Memory B cell (primary cell): ENCODE measurements at regions not wholly inside any gene's neighbourhood (a gene's known extent, or its start where the extent isn't known, plus 50 kb on each side); places are given as distances from the start of the nearest gene placed in this dataset.
"Not testable (repeated sequence)": the region's sequence is repeated elsewhere in the genome, so short reads cannot be mapped to it uniquely, and the experiment has no call there.

Source experiments
- ATAC-seq: fragments of 150-1000 bp; cut with Tn5 transposase; 2 replicates; pipeline ENCODE4 v1.10.0; 2021; ENCODE audit warnings: low read depth, mild to moderate bottlenecking, moderate library complexity
- DNase-seq, 2 donors: peaks; one replicate each; pipeline ENCODE4 v3.0.0; 2022; ENCODE audit warnings: low spot score in 2 of 2
- H3K27ac Mint-ChIP-seq: one replicate; pipeline ENCODE4 v1.8.0; 2022; ENCODE audit warnings: mild to moderate bottlenecking, moderate library complexity, mixed read lengths
- H3K27me3 Mint-ChIP-seq: one replicate; pipeline ENCODE4 v1.8.0; 2022; ENCODE audit warnings: mixed read lengths
- H3K36me3 Mint-ChIP-seq: one replicate; pipeline ENCODE4 v1.8.0; 2022; ENCODE audit warnings: mild to moderate bottlenecking, mixed read lengths
- H3K4me1 Mint-ChIP-seq: one replicate; pipeline ENCODE4 v1.8.0; 2022; ENCODE audit warnings: mixed read lengths
- H3K4me3 Mint-ChIP-seq: one replicate; pipeline ENCODE4 v1.8.0; 2022; ENCODE audit warnings: mild to moderate bottlenecking, moderate library complexity, mixed read lengths
- H3K9me3 Mint-ChIP-seq: one replicate; pipeline ENCODE4 v1.8.0; 2022; ENCODE audit warnings: mixed read lengths

DNA sequence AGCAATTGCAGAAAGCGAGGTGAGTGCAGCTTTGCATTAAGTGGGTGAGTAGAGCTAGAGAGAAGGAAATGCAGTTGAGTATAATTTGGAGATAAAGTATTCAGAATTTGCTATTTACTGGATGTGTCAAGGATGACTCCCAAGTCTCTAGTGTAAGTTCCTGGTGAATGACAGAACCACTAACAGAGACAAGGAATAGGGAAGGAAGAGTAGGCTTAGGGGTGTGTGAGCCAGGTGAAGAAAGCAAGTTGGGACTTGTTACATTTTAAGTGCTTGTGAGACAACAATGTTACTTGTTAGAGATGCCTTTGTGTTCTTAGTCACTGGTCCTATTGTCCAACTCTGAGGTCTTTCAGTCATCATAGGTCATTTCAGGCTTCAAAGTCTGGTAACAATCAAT, 70.8 kb downstream of the TBC1D26 start:
- not testable (repeated sequence) for H3K9me3 Mint-ChIP-seq, DNase-seq, H3K36me3 Mint-ChIP-seq, H3K27ac Mint-ChIP-seq, ATAC-seq, H3K4me1 Mint-ChIP-seq, H3K4me3 Mint-ChIP-seq, H3K27me3 Mint-ChIP-seq

DNA sequence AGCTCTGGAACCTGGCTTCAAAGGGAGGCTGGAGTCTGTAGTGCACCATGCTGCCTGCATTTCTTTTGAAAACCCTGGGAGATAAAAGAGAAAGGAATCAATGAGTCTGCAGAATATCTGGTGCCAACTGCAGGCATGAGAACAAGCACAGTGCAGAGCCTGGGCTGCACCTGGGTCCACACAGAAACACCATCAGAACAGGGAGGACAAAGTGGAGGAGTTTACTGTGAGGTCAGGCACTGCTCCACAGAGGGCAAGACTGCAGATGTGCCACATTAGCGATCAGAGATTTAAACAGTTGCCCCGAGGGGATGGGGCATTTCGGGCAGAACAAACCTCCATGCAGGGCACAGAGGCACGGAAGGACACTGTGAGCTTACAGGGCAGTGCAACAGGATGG, 74.7 kb downstream of the TBC1D26 start:
- not testable (repeated sequence) for H3K4me3 Mint-ChIP-seq, H3K36me3 Mint-ChIP-seq, H3K9me3 Mint-ChIP-seq, H3K27ac Mint-ChIP-seq, ATAC-seq, H3K4me1 Mint-ChIP-seq, H3K27me3 Mint-ChIP-seq, DNase-seq

DNA sequence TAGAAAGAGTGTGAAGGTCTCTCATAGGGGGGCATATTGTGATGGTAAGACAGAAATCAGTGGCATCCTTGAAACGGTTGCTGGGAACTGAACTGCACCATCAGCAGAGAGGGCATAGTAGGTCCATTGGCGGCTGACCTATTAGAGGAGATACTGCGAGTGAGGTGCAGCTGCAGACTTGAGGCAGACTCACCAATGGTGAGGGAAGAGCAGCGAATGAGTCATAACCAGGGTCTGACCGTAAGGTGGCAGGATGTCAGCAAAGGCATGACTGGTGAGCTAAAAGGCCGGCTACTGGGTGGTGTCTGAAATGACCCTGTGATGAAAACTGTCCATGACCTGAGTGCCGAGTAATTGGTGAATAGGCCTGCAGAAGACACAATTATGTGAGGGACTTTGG, 81.3 kb downstream of the TBC1D26 start:
- DNase-seq, H3K4me3 Mint-ChIP-seq, H3K4me1 Mint-ChIP-seq, H3K36me3 Mint-ChIP-seq, ATAC-seq, H3K27me3 Mint-ChIP-seq, H3K9me3 Mint-ChIP-seq, H3K27ac Mint-ChIP-seq: not testable (repeated sequence)

DNA sequence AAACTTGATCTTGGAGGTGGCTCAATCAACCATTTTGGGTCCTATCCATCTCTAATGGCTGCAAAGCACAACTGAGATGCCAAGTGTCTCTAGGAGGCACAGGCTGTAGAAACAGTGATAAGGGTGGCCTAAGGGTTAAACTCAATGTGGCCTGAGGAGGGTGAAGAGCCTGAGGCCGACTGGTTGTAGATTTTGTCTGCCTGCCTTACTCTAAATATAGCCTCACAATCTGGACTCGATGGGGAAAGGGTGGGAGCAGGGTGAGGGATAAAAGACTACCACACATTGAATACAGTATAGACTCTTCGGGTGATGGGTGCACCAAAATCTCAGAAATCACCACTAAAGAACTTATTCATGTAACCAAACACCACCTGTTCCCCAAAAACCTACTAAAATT, 81.9 kb downstream of the TBC1D26 start:
- not testable (repeated sequence) for H3K9me3 Mint-ChIP-seq, H3K36me3 Mint-ChIP-seq, ATAC-seq, H3K27ac Mint-ChIP-seq, H3K4me1 Mint-ChIP-seq, DNase-seq, H3K27me3 Mint-ChIP-seq, H3K4me3 Mint-ChIP-seq

DNA sequence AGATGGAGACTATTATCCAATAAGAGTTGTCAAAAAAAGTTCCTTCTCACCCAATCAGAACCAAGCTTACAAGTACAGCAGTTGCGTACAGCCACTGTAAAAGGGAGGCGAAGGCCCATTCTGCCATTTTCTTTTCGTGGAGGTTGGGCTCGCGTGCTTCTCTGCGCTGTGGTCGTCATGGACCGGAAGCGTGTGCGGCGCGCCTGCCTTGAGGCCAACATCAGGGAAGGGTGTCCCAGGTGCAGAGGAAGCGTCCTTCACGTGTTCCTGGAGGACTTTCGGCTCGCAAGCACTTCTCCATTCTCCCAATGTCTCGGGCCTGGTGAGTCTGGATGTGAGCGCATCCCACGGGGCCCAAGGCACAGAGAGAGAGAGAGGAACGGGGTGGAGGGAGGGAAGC, 85.8 kb downstream of the TBC1D26 start:
- ATAC-seq, H3K36me3 Mint-ChIP-seq: not testable (repeated sequence)

DNA sequence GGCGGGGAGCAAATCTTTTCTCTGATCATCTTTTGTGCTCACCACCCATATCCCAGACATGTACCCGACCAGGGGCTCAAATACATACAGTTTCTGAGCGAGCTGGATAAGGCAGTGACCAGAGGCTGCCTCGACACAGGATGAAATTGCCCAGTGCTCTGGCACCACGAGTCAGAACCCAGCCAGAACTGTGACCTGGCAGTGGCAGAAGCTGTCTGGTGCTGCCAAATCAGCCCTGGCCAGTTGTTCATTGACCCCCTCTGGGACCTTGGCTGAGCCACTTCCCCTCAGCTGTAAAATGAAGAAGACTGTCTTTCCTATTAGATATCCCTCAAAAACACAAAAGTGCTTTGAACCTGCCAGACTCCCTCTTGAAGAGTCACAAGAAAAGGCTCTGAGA, 90.2 kb downstream of the TBC1D26 start:
- not testable (repeated sequence) for H3K9me3 Mint-ChIP-seq, ATAC-seq, H3K4me1 Mint-ChIP-seq, H3K27me3 Mint-ChIP-seq, DNase-seq, H3K27ac Mint-ChIP-seq, H3K36me3 Mint-ChIP-seq, H3K4me3 Mint-ChIP-seq

More for the DNA sequence above, 85.8 kb downstream of the TBC1D26 start:
- not testable (repeated sequence) for DNase-seq, H3K4me3 Mint-ChIP-seq, H3K27me3 Mint-ChIP-seq, H3K4me1 Mint-ChIP-seq, H3K9me3 Mint-ChIP-seq, H3K27ac Mint-ChIP-seq

DNA sequence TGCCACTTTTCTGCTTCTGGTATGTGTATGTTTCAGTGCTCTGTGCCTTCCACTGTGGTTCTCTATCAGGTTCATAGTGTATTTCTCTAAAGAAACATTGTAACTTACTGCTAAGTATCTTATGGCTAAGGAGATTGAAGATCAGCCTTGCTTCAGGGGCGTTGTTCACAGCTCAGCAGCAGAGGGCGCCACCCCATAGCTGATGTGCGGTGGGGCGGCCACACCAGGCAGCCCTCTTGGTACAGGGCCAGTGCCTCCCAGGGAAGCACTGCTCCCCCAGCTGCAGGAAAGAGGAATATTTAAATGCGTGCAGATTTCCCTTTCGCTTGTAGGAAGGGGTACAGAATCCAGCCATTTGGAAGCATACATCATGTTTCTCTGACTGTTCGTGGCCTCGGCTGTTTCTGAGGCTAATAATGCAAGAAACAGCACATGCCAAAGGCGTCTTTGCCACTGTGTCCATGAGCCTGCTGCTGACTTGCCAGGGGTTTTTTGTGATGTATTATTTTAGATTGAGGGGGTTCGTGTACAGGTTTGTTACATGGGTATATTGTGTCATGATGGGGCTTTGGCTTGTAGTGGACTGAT, 96.7 kb downstream of the TBC1D26 start:
- H3K27me3 Mint-ChIP-seq, H3K27ac Mint-ChIP-seq, H3K4me3 Mint-ChIP-seq, H3K36me3 Mint-ChIP-seq, H3K9me3 Mint-ChIP-seq: not testable (repeated sequence)
- ATAC-seq (peak; percentile 80), DNase-seq (peak; percentile 38 to 45)
- peaks cover 11% of the 10 kb centered on the region for H3K4me1 Mint-ChIP-seq

DNA sequence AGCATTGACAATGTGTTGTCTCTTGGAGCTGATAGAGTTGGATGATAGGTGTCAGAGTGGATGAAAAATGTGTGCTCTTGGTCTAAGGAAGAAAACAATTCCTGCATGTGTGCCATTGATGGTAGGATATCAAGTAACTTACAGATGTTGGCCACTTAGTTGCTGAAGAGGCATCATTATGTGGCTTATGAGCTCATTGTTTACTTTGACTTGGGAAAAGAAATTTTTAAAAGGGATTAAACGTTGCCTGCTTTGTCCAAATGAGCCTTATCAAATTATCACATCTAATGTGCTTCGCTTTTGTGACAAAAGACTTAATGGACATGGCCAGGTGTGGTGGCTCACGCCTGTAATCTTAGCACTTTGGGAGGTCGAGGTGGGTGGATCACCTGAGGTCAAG, 98.1 kb downstream of the TBC1D26 start:
- ATAC-seq, H3K9me3 Mint-ChIP-seq, H3K27ac Mint-ChIP-seq, H3K36me3 Mint-ChIP-seq, H3K27me3 Mint-ChIP-seq, DNase-seq, H3K4me3 Mint-ChIP-seq: not testable (repeated sequence)
- peaks cover 11% of the 10 kb centered on the region for H3K4me1 Mint-ChIP-seq

DNA sequence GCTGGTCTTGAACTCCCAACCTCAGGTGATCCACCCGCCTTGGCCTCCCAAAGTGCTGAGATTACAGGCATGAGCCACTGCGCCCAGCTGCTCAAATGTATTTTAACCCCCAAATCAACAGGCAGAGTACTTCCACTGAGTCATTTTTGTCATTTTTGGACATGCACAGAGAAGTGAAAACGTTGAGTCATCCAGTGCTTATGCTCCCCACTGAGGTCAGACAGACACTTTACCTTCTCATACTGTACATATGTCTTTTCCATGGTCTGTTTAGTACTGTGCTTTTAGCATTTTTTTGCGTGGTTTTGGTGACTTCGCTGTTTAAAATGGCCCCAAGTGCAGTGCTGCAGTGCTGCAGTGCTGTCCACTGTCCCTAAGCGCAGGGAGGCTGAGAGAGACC, 99.1 kb downstream of the TBC1D26 start:
- H3K9me3 Mint-ChIP-seq, H3K27me3 Mint-ChIP-seq, H3K27ac Mint-ChIP-seq, DNase-seq, H3K36me3 Mint-ChIP-seq, H3K4me3 Mint-ChIP-seq: not testable (repeated sequence)
- peaks cover 11% of the 10 kb centered on the region for H3K4me1 Mint-ChIP-seq
- peak; percentile 15 for ATAC-seq

DNA sequence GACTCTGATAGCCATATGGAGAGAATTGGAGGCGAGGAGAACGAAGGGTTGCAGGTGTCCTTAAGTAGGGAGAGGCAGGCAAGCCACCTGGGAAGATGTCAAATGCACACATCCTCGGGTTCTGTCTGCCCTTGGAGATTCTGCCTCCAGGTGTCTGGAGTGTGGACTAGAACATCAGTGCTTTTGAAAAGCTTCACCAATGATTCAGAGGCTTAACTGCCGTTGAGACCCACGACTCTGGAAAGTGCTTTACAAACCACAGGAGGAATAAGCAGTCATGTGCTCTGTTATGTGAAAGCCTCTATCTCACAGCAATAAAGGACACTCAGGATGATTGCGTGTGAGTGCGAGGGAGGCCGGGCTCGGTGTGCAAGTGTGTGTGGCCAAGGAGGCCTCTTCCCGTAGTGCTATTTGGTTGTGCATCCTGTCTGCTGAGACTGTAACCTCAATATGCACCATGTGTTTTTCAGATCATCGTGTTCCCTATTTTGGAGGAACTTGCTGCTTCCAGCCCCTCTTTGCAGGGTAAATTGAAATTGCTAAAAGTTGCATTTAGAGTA, 100.9 kb downstream of the TBC1D26 start:
- not testable (repeated sequence) for H3K9me3 Mint-ChIP-seq, H3K36me3 Mint-ChIP-seq, H3K27me3 Mint-ChIP-seq, DNase-seq, H3K27ac Mint-ChIP-seq, H3K4me3 Mint-ChIP-seq
- peaks cover 11% of the 10 kb centered on the region for H3K4me1 Mint-ChIP-seq
- ATAC-seq = peak; percentile 17

DNA sequence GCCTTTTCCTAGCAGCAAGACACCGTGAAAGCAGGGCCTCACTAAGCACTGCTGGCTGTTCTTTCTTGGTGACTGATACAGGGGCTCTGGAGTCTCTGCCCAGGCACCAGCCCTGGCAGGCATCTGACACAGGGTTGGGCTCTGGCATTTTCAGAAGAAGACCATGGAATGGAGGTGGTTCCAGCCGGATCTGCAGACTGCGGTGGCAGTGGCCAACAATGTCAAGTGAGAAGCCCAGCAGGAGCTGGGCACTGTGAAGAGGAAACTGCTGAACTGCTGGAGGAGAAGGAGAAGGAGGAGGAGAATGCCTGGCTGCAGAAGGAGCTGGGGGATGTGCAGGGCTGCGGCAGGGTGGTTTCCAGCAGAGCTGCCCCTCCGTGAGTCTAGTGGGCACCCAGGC, 101.8 kb downstream of the TBC1D26 start:
- not testable (repeated sequence) for ATAC-seq, DNase-seq, H3K27me3 Mint-ChIP-seq, H3K27ac Mint-ChIP-seq, H3K36me3 Mint-ChIP-seq, H3K4me1 Mint-ChIP-seq, H3K4me3 Mint-ChIP-seq, H3K9me3 Mint-ChIP-seq

DNA sequence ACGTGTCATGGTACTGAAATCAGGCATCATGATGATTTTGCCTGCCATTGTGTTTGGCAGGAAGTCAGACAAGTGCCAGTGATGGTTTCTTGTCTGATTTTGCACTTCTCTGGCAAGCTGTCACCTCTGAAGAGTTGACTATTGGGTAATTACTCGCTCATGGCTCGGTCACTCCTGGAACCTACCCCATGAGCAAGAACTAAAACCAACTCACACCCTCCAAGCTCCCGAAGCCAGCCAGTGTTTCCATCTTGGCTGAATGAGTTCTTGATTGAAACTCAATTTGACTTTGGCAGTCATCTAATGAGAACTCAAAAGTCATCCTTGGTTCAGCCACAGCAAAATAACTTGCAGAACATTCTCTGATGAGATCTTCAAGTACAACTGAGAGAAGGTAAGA, 103.4 kb downstream of the TBC1D26 start:
- not testable (repeated sequence) for DNase-seq, H3K27ac Mint-ChIP-seq

DNA sequence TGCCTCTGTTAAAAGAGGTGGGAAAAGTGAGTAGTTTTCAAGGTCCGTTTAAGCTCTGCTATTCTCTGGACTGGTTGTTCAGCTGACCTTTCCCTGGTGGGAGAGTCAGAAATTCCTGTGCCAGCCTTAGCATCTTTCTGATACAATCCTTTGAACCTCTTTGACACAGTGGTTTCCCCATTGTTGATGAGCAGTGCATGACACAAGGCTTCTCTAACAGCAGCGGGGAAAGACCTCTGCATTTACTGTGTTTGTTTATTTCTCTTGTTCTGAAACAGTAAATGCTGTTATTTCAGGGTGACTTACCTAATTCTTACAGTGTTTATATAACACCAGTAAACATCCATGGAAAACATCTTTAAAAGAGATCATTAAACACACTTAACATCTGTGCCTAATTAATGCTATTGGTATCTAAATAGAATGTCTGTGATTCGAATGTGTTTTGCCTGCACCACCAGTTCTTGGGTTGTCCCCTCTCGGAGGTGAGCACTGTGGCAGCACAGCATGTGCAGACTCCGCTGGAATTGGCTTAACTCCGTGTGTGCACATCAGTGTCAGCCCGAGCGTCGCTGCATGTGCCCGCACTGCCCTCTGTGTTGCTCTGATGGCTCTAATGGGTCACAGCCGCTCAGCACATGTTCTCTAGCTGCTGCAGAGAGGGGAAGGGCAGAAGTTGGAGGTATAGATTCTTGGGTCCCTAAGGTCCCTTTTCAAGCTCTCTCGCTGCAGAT, 104.3 kb downstream of the TBC1D26 start:
- not testable (repeated sequence) for H3K9me3 Mint-ChIP-seq, H3K27me3 Mint-ChIP-seq, ATAC-seq, H3K27ac Mint-ChIP-seq, H3K36me3 Mint-ChIP-seq, DNase-seq, H3K4me1 Mint-ChIP-seq, H3K4me3 Mint-ChIP-seq

More for the DNA sequence above, 103.4 kb downstream of the TBC1D26 start:
- not testable (repeated sequence) for ATAC-seq, H3K36me3 Mint-ChIP-seq, H3K4me1 Mint-ChIP-seq, H3K27me3 Mint-ChIP-seq, H3K4me3 Mint-ChIP-seq, H3K9me3 Mint-ChIP-seq

DNA sequence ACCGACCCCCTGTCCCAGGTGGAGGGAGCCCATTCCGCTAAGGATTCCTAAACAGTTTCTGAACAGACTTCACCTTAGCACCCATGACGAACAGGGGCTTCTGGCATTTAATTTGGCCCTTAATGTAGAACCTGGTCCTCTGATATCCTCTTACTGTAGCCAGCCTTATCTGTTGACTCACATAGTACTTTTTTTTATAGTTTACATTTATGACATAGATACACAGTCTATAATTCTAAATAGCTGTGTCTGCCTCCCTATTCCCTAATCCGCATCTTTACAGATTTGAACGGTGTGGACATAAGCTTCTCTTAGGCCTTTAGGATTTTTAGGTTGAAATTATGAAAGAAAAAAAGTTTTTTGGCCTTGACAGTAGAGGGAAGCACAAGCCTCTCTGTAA, 104.9 kb downstream of the TBC1D26 start:
- H3K4me1 Mint-ChIP-seq, H3K36me3 Mint-ChIP-seq, DNase-seq, H3K27ac Mint-ChIP-seq, ATAC-seq, H3K9me3 Mint-ChIP-seq, H3K4me3 Mint-ChIP-seq, H3K27me3 Mint-ChIP-seq: not testable (repeated sequence)
